Activated T-cell treated with anti-CD3 and anti-CD28 coated beads, Interleukin-2, amount 50 U/mL, for 72 hours (primary cell): ENCODE measurements at regions not wholly inside any gene's neighbourhood (a gene's known extent, or its start where the extent isn't known, plus 50 kb on each side); places are given as distances from the start of the nearest gene placed in this dataset.
A peak's percentile ranks its signal among the peaks of the same experiment; 100 is the strongest.

ENCODE experiments used
- ATAC-seq, 2 donors: fragments of 150-1000 bp; cut with Tn5 transposase; replicated peaks in 1 of 2; 2 replicates each; pipeline ENCODE4 v1.10.0; 2021; ENCODE audit warnings: moderate library complexity in 2 of 2, mild to moderate bottlenecking in 1 of 2
- DNase-seq, 2 donors: peaks; one replicate each; pipeline ENCODE4 v3.0.0; 2021 to 2022; ENCODE audit warnings: mixed read lengths in 1 of 2
- H3K27ac Mint-ChIP-seq: one replicate; pipeline ENCODE4 v1.8.0; 2022; ENCODE audit warnings: mild to moderate bottlenecking, moderate library complexity, mixed read lengths
- H3K27me3 Mint-ChIP-seq: one replicate; pipeline ENCODE4 v1.8.0; 2022; ENCODE audit warnings: low read depth, mixed read lengths
- H3K36me3 Mint-ChIP-seq, 2 donors: one replicate each; pipeline ENCODE4 v1.8.0; 2022; ENCODE audit warnings: mixed read lengths in 2 of 2, mild to moderate bottlenecking in 1 of 2; ENCODE audit not compliant: insufficient read depth in 2 of 2
- H3K4me1 Mint-ChIP-seq: one replicate; pipeline ENCODE4 v1.8.0; 2022; ENCODE audit warnings: low read depth, mixed read lengths
- H3K4me3 Mint-ChIP-seq, 2 donors: one replicate each; pipeline ENCODE4 v1.8.0; 2022; ENCODE audit warnings: mild to moderate bottlenecking in 2 of 2, mixed read lengths in 2 of 2, moderate library complexity in 2 of 2
- H3K9me3 Mint-ChIP-seq, 2 donors: one replicate each; pipeline ENCODE4 v1.8.0; 2022; ENCODE audit warnings: mixed read lengths in 2 of 2

GRCh38 chr3:64427671-64428070, 202.4 kb upstream of the PRICKLE2 start:
- H3K9me3 Mint-ChIP-seq, result peaks cover 0 to 3% of the 10 kb centered on the region in 2 donors
- ATAC-seq, result no peak
- DNase-seq, result no peak
- H3K4me1 Mint-ChIP-seq, result no peaks in the 10 kb centered on the region
- H3K27ac Mint-ChIP-seq, result no peak overlapping the region
- H3K27me3 Mint-ChIP-seq, result peaks cover 7% of the 10 kb centered on the region
- H3K4me3 Mint-ChIP-seq, result no peak overlapping the region
- H3K36me3 Mint-ChIP-seq, result no peaks in the 10 kb centered on the region

DNA sequence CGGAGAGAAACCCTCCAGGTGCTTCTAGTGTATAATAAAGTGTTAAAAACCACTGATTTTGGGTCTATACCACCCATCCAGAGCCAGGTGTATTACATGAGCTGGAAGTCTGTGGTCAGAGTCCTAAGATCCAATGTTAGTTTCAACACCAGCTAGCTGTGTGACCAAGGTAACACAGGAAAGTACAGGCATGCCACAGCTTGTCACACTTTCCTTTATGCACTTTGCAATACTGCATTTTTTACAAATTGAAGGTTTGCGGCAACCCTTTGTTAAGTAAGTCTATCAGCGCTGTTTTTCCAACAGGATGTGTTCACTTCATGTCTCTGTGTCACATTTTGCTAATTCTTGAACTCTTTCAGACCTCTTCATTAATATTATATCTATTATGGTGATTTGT, 201.3 kb upstream of the PRICKLE2 start:
- H3K27ac Mint-ChIP-seq, result no peak overlapping the region
- DNase-seq (no peak), ATAC-seq (no peak)
- H3K27me3 Mint-ChIP-seq, result peaks cover 7% of the 10 kb centered on the region
- no peak overlapping the region for H3K4me3 Mint-ChIP-seq
- peaks cover 0 to 2% of the 10 kb centered on the region in 2 donors for H3K9me3 Mint-ChIP-seq
- no peaks in the 10 kb centered on the region for H3K4me1 Mint-ChIP-seq
- H3K36me3 Mint-ChIP-seq, result no peaks in the 10 kb centered on the region

DNA sequence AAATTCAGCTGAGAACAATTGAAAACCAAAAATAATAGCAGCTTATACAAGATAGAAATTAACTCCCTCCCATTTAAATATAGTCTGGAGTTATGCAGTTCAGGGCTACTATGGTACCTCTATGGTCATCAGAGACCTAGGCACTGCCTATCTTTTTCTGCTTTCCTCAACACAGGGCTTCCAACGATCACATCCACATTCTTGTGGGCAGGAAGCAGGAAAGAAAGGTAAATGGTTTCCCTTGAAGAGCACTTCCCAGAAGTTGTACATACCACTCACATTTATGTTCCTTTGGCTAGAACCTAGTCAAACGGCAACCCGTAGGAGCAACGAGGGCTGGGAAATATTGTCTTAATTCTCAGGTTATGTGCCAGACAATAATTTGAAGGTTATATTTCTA, 197.7 kb upstream of the PRICKLE2 start:
- Mint-ChIP-seq H3K27me3 (peaks cover 1% of the 10 kb centered on the region), H3K36me3 (no peaks in the 10 kb centered on the region), H3K4me3 (no peak overlapping the region), H3K4me1 (no peaks in the 10 kb centered on the region), H3K9me3 (no peaks in the 10 kb centered on the region), H3K27ac (no peak overlapping the region)
- no peak for DNase-seq
- ATAC-seq, result no peak

GRCh38 chr3:64422192-64422591, 196.9 kb upstream of the PRICKLE2 start:
- H3K9me3 Mint-ChIP-seq, result no peaks in the 10 kb centered on the region
- DNase-seq (no peak), ATAC-seq (no peak)
- H3K27ac Mint-ChIP-seq, result no peak overlapping the region
- no peaks in the 10 kb centered on the region for H3K27me3 Mint-ChIP-seq
- H3K4me1 Mint-ChIP-seq, result no peaks in the 10 kb centered on the region
- no peak overlapping the region for H3K4me3 Mint-ChIP-seq
- H3K36me3 Mint-ChIP-seq, result no peaks in the 10 kb centered on the region

DNA sequence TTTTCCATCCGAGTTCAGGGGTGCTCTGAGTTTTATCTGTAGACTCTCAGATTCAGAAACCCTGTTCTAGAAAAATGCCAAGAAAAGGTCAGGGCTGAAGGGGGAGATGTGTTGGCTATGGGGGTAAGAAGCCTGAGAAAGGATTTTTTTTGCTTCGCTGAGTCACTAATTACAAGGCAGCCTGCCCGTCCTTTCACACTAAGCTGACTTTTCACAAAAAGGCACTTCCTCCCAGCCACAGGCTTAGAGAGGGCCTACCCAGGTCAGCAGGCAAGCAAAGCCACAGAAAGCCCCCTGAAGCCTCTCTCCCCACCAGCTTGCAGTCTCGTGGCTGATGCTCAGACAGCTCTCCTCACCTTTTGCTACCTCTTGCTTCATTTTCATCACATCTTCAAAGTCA, 192.6 kb upstream of the PRICKLE2 start:
- peaks cover 16% of the 10 kb centered on the region for H3K27me3 Mint-ChIP-seq

GRCh38 chr3:64414043-64414442, 188.8 kb upstream of the PRICKLE2 start:
- DNase-seq, result no peak
- no peak for ATAC-seq
- H3K4me3 Mint-ChIP-seq, result no peak overlapping the region
- H3K27ac Mint-ChIP-seq, result no peak overlapping the region
- H3K9me3 Mint-ChIP-seq, result peaks cover 0 to 2% of the 10 kb centered on the region in 2 donors
- no peaks in the 10 kb centered on the region for H3K4me1 Mint-ChIP-seq
- H3K36me3 Mint-ChIP-seq, result peaks cover 0 to 2% of the 10 kb centered on the region in 2 donors
- H3K27me3 Mint-ChIP-seq, result peaks cover 17% of the 10 kb centered on the region

More for the DNA sequence above, 192.6 kb upstream of the PRICKLE2 start:
- no peaks in the 10 kb centered on the region for H3K4me1 Mint-ChIP-seq
- no peak overlapping the region for H3K4me3 Mint-ChIP-seq
- peaks cover 0 to 2% of the 10 kb centered on the region in 2 donors for H3K9me3 Mint-ChIP-seq
- peaks cover 0 to 2% of the 10 kb centered on the region in 2 donors for H3K36me3 Mint-ChIP-seq
- DNase-seq (no peak), ATAC-seq (no peak)
- no peak overlapping the region for H3K27ac Mint-ChIP-seq

- Mint-ChIP-seq H3K27ac (no peak overlapping the region), H3K9me3 (peaks cover 0 to 2% of the 10 kb centered on the region in 2 donors), H3K4me1 (no peaks in the 10 kb centered on the region), H3K27me3 (peaks cover 26% of the 10 kb centered on the region), H3K4me3 (no peak overlapping the region), H3K36me3 (peaks cover 0 to 2% of the 10 kb centered on the region in 2 donors)
- DNase-seq, result no peak
- ATAC-seq, result no peak
These were observed 185.8 kb upstream of the PRICKLE2 start for GRCh38 chr3:64411101-64411500.

DNA sequence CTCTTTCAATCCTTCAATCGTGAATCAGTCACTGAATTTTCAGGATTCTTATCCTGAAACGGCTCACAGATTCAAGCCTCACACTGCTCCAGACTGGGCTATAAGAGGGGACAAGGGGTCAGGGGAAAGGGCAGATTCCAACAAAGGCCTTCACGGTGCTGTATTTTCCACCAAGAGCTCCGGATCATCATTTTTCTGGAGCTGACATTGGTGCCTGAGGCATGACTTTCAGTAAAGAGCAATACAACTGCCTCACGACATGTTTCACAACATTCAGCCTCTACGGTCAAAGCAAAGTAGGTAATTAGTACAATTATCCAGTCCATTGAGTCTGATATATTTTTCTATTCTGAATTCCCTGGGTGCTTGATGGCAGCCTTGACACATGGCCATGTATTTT, 185.0 kb upstream of the PRICKLE2 start:
- no peaks in the 10 kb centered on the region for H3K36me3 Mint-ChIP-seq
- no peak for DNase-seq
- no peak overlapping the region for H3K4me3 Mint-ChIP-seq
- ATAC-seq, result no peak
- no peaks in the 10 kb centered on the region for H3K9me3 Mint-ChIP-seq
- H3K27ac Mint-ChIP-seq, result no peak overlapping the region
- H3K27me3 Mint-ChIP-seq, result peaks cover 26% of the 10 kb centered on the region
- no peaks in the 10 kb centered on the region for H3K4me1 Mint-ChIP-seq

GRCh38 chr3:64408770-64409169, 183.5 kb upstream of the PRICKLE2 start:
- ATAC-seq (no peak), DNase-seq (no peak)
- no peak overlapping the region for H3K4me3 Mint-ChIP-seq

DNA sequence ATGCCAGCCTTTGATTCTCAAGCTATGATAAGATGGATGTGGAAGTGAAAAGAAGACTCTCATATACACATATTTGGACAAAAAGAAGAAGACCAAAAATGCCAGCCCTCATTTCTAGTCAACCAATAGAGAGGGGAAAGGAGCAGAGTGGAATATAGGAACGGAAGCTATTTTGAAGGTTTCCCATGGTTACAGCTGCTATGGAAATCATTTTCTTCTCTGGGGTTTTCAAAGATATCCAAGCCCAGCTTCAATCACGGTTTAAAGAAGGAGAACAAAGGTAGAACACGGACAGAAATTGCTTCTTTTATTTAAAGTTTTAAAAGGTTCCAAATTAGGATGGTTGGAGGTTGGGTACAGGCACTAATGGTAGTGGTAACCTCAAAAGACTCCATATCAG, 181.0 kb upstream of the PRICKLE2 start:
- no peak overlapping the region for H3K27ac Mint-ChIP-seq
- no peaks in the 10 kb centered on the region for H3K36me3 Mint-ChIP-seq
- no peak overlapping the region for H3K4me3 Mint-ChIP-seq
- H3K9me3 Mint-ChIP-seq, result no peaks in the 10 kb centered on the region
- ATAC-seq (no peak), DNase-seq (no peak)
- no peaks in the 10 kb centered on the region for H3K4me1 Mint-ChIP-seq
- H3K27me3 Mint-ChIP-seq, result peaks cover 10% of the 10 kb centered on the region

More at GRCh38 chr3:64408770-64409169, 183.5 kb upstream of the PRICKLE2 start:
- Mint-ChIP-seq H3K36me3 (no peaks in the 10 kb centered on the region), H3K4me1 (no peaks in the 10 kb centered on the region), H3K27me3 (peaks cover 20% of the 10 kb centered on the region), H3K27ac (no peak overlapping the region), H3K9me3 (no peaks in the 10 kb centered on the region)

DNA sequence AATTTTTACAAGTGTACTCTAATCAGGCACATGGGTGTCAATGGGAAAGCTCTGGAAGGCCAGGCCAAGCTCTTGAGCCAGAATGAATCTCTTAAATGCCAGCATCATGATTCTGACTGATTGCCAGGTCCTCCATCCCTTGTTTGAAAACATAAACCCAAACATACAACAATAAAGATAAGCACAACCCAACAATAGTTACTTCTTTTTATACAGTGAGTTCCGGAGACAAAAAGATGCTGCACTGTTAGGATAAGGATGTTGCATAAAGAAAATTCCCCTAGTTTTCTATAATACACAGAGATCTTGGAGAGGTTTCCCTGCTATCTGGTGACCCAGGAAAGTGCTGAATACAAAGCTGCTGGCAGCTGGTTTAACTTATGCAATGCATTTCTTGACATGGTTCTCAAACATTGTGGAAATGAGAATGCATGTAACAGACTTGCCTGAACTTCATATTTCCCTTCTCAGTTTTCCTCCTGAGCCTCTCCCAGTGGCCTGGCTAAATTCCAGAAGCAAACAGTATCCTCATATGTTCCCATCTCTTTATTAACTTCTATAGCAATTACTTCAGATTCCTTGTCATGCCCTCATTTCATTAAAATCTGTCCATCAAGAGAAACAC, 180.1 kb upstream of the PRICKLE2 start:
- ATAC-seq, result no peak
- H3K27me3 Mint-ChIP-seq, result peaks cover 10% of the 10 kb centered on the region

DNA sequence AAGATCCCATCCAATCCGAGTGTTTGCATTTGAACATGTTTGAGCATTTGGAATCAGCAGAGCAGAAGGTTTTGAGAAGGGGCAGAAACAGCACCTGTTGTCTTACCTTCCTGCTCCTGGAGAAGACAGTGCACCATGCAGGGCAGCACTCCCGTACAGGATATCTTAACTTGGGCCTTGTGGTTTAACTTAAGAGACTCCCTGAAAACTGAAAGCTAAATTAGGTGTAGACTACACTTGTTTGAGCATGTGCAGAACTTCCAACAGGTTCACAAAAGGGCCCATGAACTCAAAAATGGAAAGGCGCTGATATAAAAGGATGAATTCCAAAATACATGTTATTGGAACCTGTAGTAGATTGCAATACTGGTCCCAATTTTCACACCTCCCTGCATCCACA, 175.4 kb upstream of the PRICKLE2 start:
- Mint-ChIP-seq H3K9me3 (no peaks in the 10 kb centered on the region), H3K4me1 (no peaks in the 10 kb centered on the region), H3K36me3 (no peaks in the 10 kb centered on the region), H3K27me3 (no peaks in the 10 kb centered on the region), H3K4me3 (no peak overlapping the region), H3K27ac (no peak overlapping the region)
- DNase-seq (no peak), ATAC-seq (no peak)

More for the DNA sequence above, 180.1 kb upstream of the PRICKLE2 start:
- Mint-ChIP-seq H3K36me3 (no peaks in the 10 kb centered on the region), H3K27ac (no peak overlapping the region), H3K4me3 (no peak overlapping the region), H3K9me3 (no peaks in the 10 kb centered on the region), H3K4me1 (no peaks in the 10 kb centered on the region)
- DNase-seq, result no peak

DNA sequence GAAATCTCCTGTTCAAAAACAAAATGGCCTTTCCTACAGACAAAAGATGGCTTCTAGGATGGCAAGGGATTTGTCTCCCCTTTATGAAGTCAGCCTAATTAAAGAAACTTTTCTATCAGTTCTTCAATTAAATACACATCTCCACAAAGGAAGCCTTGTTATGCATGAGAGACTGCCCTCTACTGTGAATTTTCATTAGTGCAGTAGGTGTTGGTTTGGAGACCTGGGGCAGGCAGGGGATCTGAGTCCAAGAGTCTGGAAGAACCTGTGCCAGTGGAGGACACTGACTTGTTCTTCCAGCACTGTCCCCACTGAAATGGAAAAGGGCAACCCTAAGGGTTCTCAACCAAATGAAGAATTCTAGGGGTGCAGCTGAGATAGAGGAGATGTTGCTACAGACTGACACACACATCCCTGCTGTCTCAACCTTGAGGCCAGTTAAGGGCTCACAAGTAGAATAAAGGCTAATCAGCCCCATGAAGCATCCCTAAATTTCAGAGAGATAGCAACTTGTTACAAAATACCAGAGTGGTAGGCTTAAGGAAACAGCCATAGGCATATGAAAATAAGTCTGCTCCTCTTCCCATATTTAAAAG, 174.0 kb upstream of the PRICKLE2 start:
- ATAC-seq (peak; percentile 32 to 38), DNase-seq (peak; percentile 2 to 16)
- no peaks in the 10 kb centered on the region for H3K4me1 Mint-ChIP-seq
- no peak overlapping the region for H3K4me3 Mint-ChIP-seq
- H3K27me3 Mint-ChIP-seq, result no peaks in the 10 kb centered on the region
- no peaks in the 10 kb centered on the region for H3K9me3 Mint-ChIP-seq
- no peaks in the 10 kb centered on the region for H3K36me3 Mint-ChIP-seq
- no peak overlapping the region for H3K27ac Mint-ChIP-seq

- DNase-seq (no peak), ATAC-seq (no peak)
- Mint-ChIP-seq H3K4me3 (no peak overlapping the region), H3K27ac (no peak overlapping the region), H3K27me3 (no peaks in the 10 kb centered on the region), H3K4me1 (no peaks in the 10 kb centered on the region), H3K9me3 (no peaks in the 10 kb centered on the region), H3K36me3 (no peaks in the 10 kb centered on the region)
These were observed 173.2 kb upstream of the PRICKLE2 start for GRCh38 chr3:64398476-64398875.
